BLaER1 treated with 17β-estradiol and CSF1 and Interleukin-3, amounts not matched to agents 10 nM and 100 nM (cell line): ENCODE measurements at regions not wholly inside any gene's neighbourhood (a gene's known extent, or its start where the extent isn't known, plus 50 kb on each side); places are given as distances from the start of the nearest gene placed in this dataset.
"Not testable (repeated sequence)": the region's sequence is repeated elsewhere in the genome, so short reads cannot be mapped to it uniquely, and the experiment has no call there.

Experiments
- H3K27ac ChIP-seq, 11 experiments: shearing (Covaris generic); formaldehyde crosslinking; 2 replicates each; pipeline ENCODE4 v1.8.1; 2022
- H3K27me3 ChIP-seq, 11 experiments: shearing (Covaris generic); formaldehyde crosslinking; 2 replicates each; pipeline ENCODE4 v1.8.1; 2022
- H3K36me3 ChIP-seq, 11 experiments: shearing (Covaris generic); formaldehyde crosslinking; 2 replicates each; pipeline ENCODE4 v1.8.1; 2022
- H3K4me1 ChIP-seq, 10 experiments: shearing (Covaris generic); formaldehyde crosslinking; 2 replicates each; pipeline ENCODE4 v1.8.1; 2022
- H3K4me2 ChIP-seq, 11 experiments: shearing (Covaris generic); formaldehyde crosslinking; 2 replicates each; pipeline ENCODE4 v1.8.1; 2022
- H3K4me3 ChIP-seq, 10 experiments: shearing (Covaris generic); formaldehyde crosslinking; 2 replicates each; pipeline ENCODE4 v1.8.1; 2022
- H3K9ac ChIP-seq, 11 experiments: shearing (Covaris generic); formaldehyde crosslinking; 2 replicates each; pipeline ENCODE4 v1.8.1; 2022
- H3K9me3 ChIP-seq, 11 experiments: shearing (Covaris generic); formaldehyde crosslinking; replicated peaks in 1 of 11; 2 replicates each; pipeline ENCODE4 v1.8.1; 2022
- H4K20me1 ChIP-seq, 11 experiments: shearing (Covaris generic); formaldehyde crosslinking; 2 replicates each; pipeline ENCODE4 v1.8.1; 2022
- Cebpa-rat ChIP-seq, 11 experiments: shearing (Covaris generic); IDR thresholded peaks; 2 replicates each; pipeline ENCODE4 v1.8.1; 2022

DNA sequence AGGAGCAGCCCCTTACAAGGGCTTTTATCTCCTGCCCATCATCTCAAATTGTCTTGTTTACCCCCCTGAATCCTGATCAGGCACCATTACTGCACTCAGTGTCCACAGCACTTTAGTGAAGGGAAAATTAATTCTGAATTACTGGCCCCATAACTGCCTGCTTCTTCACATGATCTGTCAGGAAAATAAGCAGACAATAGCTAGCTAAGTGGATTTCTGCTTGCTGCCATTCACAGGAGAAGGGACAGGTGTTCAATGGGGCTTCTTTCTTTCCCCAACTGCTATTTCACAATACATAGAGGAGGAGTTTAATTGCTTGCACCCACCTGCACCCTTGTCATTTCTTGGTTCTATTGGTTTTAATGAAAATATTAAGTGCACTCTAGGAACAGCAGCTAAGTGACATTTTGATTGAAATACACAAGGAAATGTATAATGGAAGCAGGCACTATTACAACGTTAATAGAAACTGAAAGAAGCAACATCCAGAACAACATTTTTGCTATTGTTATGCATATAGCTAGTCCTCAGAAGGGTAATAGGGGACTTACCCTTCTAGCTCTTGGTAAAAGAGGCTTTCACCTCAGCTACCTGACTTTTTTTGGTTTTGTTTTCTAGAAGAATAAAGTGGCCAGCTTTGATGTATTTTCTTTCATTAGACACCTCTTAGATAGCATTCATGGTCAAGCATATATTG is 599.3 kb upstream of the TLE4 start:
- H3K9me3 ChIP-seq = peaks cover 0 to 9% (median 0%) of the 10 kb centered on the region in 11 experiments; a peak in 5 of 22 replicates

DNA sequence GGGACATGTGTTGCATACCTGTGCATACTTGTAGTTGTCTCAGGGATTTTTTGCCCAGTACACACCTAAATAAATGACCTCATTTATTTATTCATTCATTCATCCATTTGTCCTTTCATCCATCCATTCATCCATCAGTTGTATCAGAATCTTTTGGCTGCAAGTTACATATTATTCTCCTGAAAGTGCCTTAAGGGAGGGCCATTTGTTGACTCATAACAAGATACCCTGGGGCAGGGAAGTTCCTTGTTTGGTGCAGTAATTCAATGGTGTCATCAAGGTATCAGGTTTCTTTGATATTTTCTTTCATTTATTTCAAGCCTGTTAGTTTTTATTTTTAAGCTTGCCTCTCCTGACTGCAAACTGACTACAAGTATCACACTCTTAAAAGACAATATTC is 597.9 kb upstream of the TLE4 start:
- H3K27ac ChIP-seq = no peak overlapping the region
- H3K4me1 ChIP-seq = no peaks in the 10 kb centered on the region
- no peak overlapping the region for H3K4me3 ChIP-seq
- H3K9me3 ChIP-seq = no peaks in the 10 kb centered on the region
- no peaks in the 10 kb centered on the region for H3K27me3 ChIP-seq
- no peaks in the 10 kb centered on the region for H4K20me1 ChIP-seq
- H3K4me2 ChIP-seq = no peak overlapping the region
- TF ChIP-seq Cebpa-rat (IDR thresholded peaks at IDR 0.05) = no peak
- H3K36me3 ChIP-seq = no peaks in the 10 kb centered on the region
- H3K9ac ChIP-seq = no peak overlapping the region

More for the DNA sequence above, 599.3 kb upstream of the TLE4 start:
- H3K27ac ChIP-seq = no peak overlapping the region
- no peaks in the 10 kb centered on the region for H3K27me3 ChIP-seq
- no peaks in the 10 kb centered on the region for H3K4me1 ChIP-seq
- no peak for TF ChIP-seq Cebpa-rat (IDR thresholded peaks at IDR 0.05)
- no peaks in the 10 kb centered on the region for H3K36me3 ChIP-seq
- no peak overlapping the region for H3K9ac ChIP-seq
- H3K4me2 ChIP-seq = no peak overlapping the region
- H3K4me3 ChIP-seq = no peak overlapping the region
- no peaks in the 10 kb centered on the region for H4K20me1 ChIP-seq

DNA sequence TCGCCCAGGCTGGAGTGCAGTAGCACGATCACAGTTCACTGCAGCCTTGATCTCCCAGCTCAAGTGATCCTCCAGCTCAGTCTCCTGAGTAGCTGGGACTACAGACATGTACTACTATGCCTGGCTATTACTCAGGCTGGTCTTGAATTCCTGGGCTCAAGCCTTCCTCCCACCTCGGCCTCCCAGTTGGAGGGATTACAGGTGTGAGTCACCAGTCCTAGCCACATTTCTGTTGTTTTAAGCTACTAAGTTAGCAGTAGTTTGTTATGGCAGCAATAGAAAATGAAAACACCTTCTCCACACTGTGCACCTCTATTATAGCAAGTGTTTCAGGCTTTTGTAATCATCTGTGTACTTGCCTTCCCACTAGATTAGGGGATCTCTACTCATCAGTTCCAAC is 588.9 kb upstream of the TLE4 start:
- Histone ChIP-seq H3K9me3 (no peaks in the 10 kb centered on the region), H3K27ac (no peak overlapping the region), H3K4me3 (no peak overlapping the region), H3K4me2 (0 out of 22 replicates have a peak overlapping the region, but pooled peaks of 1 of the 11 experiments have one; percentile 17), H3K36me3 (no peaks in the 10 kb centered on the region), H3K9ac (no peak overlapping the region), H3K27me3 (no peaks in the 10 kb centered on the region), H4K20me1 (no peaks in the 10 kb centered on the region), H3K4me1 (peaks cover 0 to 6% (median 0%) of the 10 kb centered on the region in 10 experiments; a peak in 4 of 20 replicates)
- TF ChIP-seq Cebpa-rat (IDR thresholded peaks at IDR 0.05) = no peak

DNA sequence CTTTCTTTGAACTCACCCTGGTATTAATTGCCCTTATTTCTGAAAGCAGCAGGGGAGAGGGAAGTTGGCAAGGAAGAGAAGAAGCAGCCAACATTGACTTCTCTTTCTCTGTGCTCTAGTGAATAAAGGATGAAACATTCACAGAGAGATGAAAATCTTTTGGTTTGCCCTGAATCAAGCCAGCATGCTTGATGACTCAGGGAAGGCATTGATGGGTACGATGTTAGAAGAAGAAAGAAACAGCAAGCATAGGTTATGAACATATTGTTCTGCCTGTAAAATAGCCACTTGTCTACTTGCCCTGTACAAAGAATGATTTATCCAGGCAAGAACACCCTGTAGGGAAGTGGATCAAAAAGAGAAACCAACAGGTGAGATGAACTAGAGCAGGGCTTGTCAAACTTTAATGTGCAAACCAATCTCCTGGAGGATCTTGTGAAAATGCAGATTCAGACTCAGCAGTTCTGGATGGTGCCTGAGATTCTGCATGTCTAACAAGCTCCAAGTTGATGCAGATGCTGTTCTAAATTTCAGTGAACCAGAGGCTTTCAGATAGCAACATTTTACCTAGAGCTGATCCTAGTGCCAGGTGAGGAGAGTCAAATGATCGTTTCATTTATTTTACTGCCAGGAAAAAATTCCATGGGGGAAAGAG is 586.6 kb upstream of the TLE4 start:
- Histone ChIP-seq H3K4me3 (no peak overlapping the region), H4K20me1 (no peaks in the 10 kb centered on the region), H3K9me3 (no peaks in the 10 kb centered on the region), H3K9ac (no peak overlapping the region), H3K4me1 (peaks cover 0 to 6% (median 0%) of the 10 kb centered on the region in 10 experiments; a peak in 4 of 20 replicates), H3K4me2 (no peak overlapping the region), H3K36me3 (no peaks in the 10 kb centered on the region), H3K27me3 (no peaks in the 10 kb centered on the region), H3K27ac (no peak overlapping the region)
- TF ChIP-seq Cebpa-rat (IDR thresholded peaks at IDR 0.05) = no peak

DNA sequence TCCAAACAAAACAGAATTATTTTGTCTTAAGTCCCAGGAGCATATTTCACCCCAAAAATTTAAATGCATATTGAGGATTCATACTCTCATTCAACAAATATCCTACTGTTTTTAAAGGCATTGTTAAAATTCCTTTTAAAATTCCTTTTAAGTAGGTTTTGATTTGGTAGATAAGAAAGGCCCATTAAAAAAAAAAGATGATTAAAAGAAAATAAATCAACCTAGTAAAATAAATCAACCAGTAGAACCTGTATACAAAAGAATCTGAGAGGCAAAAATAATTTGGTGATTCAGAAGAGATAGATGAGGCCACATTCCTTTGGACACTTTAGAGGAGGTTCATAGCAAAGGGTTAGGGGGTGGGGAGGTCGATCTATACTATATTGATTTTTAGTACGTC is 585.3 kb upstream of the TLE4 start:
- Histone ChIP-seq H3K36me3 (no peaks in the 10 kb centered on the region), H3K27ac (no peak overlapping the region), H3K4me3 (no peak overlapping the region), H3K4me1 (peaks cover 0 to 6% (median 0%) of the 10 kb centered on the region in 10 experiments; a peak in 4 of 20 replicates), H3K4me2 (no peak overlapping the region), H3K27me3 (no peaks in the 10 kb centered on the region), H3K9me3 (no peaks in the 10 kb centered on the region), H3K9ac (no peak overlapping the region), H4K20me1 (no peaks in the 10 kb centered on the region)
- TF ChIP-seq Cebpa-rat (IDR thresholded peaks at IDR 0.05) = no peak

DNA sequence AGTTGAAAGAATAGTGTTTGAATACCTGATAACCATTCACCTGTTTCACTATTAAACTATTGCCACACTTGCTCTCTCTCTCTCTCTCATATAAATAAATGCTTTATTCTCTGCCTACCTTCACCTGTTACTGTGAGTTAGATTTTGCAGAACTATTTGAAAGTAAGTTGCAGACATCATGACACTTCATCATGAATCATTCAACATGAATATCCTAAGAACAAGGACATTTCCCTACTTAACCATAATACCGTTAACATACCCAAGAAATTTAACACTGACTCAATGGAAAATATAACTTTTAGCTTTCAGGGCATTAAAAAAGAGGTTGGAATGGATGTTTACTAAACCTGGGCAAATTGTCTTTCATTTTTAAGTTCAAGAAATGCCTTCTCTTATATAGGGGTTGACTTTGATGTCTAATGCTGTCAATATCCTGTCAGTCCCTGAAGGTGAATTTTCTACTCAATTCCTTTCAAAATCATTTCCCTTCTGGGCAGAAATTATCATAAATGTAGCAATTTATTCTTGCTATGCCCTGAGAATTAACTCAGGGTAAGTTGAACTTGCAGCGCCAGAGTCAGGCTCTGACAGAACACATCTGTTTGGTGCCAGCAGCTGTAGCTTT is 582.6 kb upstream of the TLE4 start:
- no peak overlapping the region for H3K9ac ChIP-seq
- H3K4me1 ChIP-seq = no peaks in the 10 kb centered on the region
- no peak overlapping the region for H3K4me2 ChIP-seq
- H4K20me1 ChIP-seq = no peaks in the 10 kb centered on the region
- no peak overlapping the region for H3K27ac ChIP-seq
- no peaks in the 10 kb centered on the region for H3K27me3 ChIP-seq
- no peaks in the 10 kb centered on the region for H3K9me3 ChIP-seq
- no peak overlapping the region for H3K4me3 ChIP-seq
- H3K36me3 ChIP-seq = no peaks in the 10 kb centered on the region
- TF ChIP-seq Cebpa-rat (IDR thresholded peaks at IDR 0.05) = no peak

DNA sequence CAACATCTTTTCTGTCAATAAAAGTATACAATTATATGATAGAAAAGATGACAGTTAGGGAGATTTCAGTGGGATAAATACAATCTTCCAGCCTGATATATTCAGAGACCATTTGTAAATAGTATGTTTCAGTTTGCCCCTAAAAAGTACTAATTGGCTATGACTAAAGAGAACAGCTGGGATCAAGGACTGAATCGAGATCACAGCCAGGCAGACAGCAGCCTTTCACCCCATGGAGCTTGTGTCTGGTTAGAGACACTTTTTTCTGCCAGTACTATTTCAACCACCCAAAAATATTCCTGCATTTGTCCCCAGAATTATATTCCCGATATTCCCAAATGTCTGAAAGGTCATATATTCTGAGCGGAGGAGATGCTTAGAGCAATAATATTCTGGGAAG is 577.3 kb upstream of the TLE4 start:
- Histone ChIP-seq H3K27ac (no peak overlapping the region), H3K27me3 (no peaks in the 10 kb centered on the region), H3K4me1 (no peaks in the 10 kb centered on the region), H3K36me3 (no peaks in the 10 kb centered on the region), H3K4me3 (no peak overlapping the region), H3K4me2 (no peak overlapping the region), H3K9me3 (no peaks in the 10 kb centered on the region), H3K9ac (no peak overlapping the region), H4K20me1 (no peaks in the 10 kb centered on the region)
- TF ChIP-seq Cebpa-rat (IDR thresholded peaks at IDR 0.05) = no peak

DNA sequence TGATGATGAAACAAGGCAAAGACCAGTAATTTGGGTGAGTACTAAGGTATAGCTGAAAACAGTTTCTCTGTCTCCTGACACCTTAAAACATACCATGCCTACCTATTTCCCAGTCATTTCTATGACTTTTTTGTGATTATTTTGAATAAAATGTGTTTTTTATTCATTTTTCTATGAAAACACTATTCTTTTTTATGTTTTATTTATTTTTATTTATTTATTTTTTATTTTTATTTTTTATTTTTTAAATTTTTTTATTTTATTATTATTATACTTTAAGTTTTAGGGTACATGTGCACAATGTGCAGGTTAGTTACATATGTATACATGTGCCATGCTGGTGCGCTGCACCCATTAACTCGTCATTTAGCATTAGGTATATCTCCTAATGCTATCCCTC is 576.8 kb upstream of the TLE4 start:
- not testable (repeated sequence) for H3K4me2 ChIP-seq, H3K27ac ChIP-seq, H3K9ac ChIP-seq, H3K9me3 ChIP-seq, H4K20me1 ChIP-seq, H3K36me3 ChIP-seq, H3K4me3 ChIP-seq, H3K4me1 ChIP-seq, H3K27me3 ChIP-seq

DNA sequence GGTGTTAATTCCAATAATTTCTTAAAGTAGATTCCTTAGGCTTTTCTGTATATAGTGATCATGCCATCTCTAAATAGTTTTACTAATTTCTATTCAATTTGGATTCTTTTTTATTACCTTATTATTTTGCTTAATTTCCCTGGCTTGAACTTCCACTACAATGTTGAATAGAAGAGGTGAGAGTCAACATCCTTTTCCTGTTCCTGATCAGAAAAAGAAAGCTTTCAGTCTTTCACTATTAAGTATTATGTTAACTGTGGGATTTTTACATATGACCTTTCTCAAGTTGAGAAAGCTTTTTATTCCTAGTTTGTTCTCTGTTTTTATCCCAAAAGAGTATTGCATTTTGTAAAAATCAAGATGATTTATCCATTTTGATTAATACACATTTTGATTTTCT is 574.5 kb upstream of the TLE4 start:
- no peak overlapping the region for H3K9ac ChIP-seq
- no peaks in the 10 kb centered on the region for H3K27me3 ChIP-seq
- H3K9me3 ChIP-seq = no peaks in the 10 kb centered on the region
- H4K20me1 ChIP-seq = no peaks in the 10 kb centered on the region
- no peak overlapping the region for H3K4me3 ChIP-seq
- no peaks in the 10 kb centered on the region for H3K4me1 ChIP-seq
- no peak overlapping the region for H3K27ac ChIP-seq
- no peak for TF ChIP-seq Cebpa-rat (IDR thresholded peaks at IDR 0.05)
- no peak overlapping the region for H3K4me2 ChIP-seq
- H3K36me3 ChIP-seq = no peaks in the 10 kb centered on the region
